Kidney capillary endothelial cell (primary cell): ENCODE measurements at regions not wholly inside any gene's neighbourhood (a gene's known extent, or its start where the extent isn't known, plus 50 kb on each side); places are given as distances from the start of the nearest gene placed in this dataset.

Source experiments
- DNase-seq: peaks from one replicate; pipeline ENCODE4 v3.0.0-alpha.2; 2018; ENCODE audit warnings: low spot score

GRCh38 chr1:30609336-30609998 is 113.9 kb downstream of the MATN1 start:
- DNase-seq, result no peak

- no peak for DNase-seq
These were observed 115.7 kb downstream of the MATN1 start for GRCh38 chr1:30607723-30608122.

GRCh38 chr1:30606166-30606565 is 117.2 kb downstream of the MATN1 start:
- no peak for DNase-seq

- DNase-seq, result no peak
These were observed 117.9 kb downstream of the MATN1 start for GRCh38 chr1:30605441-30605920.

GRCh38 chr1:30604801-30605440 is 118.5 kb downstream of the MATN1 start:
- DNase-seq, result no peak

- no peak for DNase-seq
These were observed 120.1 kb downstream of the MATN1 start for GRCh38 chr1:30603081-30603858.

- DNase-seq, result no peak
These were observed 121.9 kb downstream of the MATN1 start for GRCh38 chr1:30601316-30602085.

GRCh38 chr1:30600706-30601105 is 122.7 kb downstream of the MATN1 start:
- DNase-seq, result no peak

- DNase-seq, result no peak
These were observed 123.1 kb downstream of the MATN1 start for GRCh38 chr1:30600258-30600657.

GRCh38 chr1:30599721-30600120 is 123.7 kb downstream of the MATN1 start:
- DNase-seq, result no peak

GRCh38 chr1:30598571-30599114 is 124.7 kb downstream of the MATN1 start:
- no peak for DNase-seq

- DNase-seq, result no peak
These were observed 125.7 kb downstream of the MATN1 start for GRCh38 chr1:30597711-30598110.

GRCh38 chr1:30596891-30597290 is 126.5 kb downstream of the MATN1 start:
- DNase-seq, result no peak

- no peak for DNase-seq
These were observed 126.9 kb downstream of the MATN1 start for GRCh38 chr1:30596470-30596869.

- DNase-seq, result no peak
These were observed 134.3 kb downstream of the MATN1 start for GRCh38 chr1:30589083-30589482.

- no peak for DNase-seq
These were observed 134.9 kb downstream of the MATN1 start for GRCh38 chr1:30588311-30589073.

GRCh38 chr1:30586671-30587070 is 136.7 kb downstream of the MATN1 start:
- DNase-seq, result no peak

GRCh38 chr1:30579580-30579979 is 143.8 kb downstream of the MATN1 start:
- no peak for DNase-seq

- no peak for DNase-seq
These were observed 148.3 kb downstream of the MATN1 start for GRCh38 chr1:30575066-30575465.

- DNase-seq, result no peak
These were observed 151.2 kb downstream of the MATN1 start for GRCh38 chr1:30572192-30572591.

GRCh38 chr1:30571380-30571779 is 152.0 kb downstream of the MATN1 start:
- DNase-seq, result no peak
